Eye (tissue), 1 donor: ENCODE measurements at regions not wholly inside any gene's neighbourhood (a gene's known extent, or its start where the extent isn't known, plus 50 kb on each side); places are given as distances from the start of the nearest gene placed in this dataset.
"Not testable (repeated sequence)": the region's sequence is repeated elsewhere in the genome, so short reads cannot be mapped to it uniquely, and the experiment has no call there.

Experiments used
- DNase-seq: peaks from one replicate; pipeline ENCODE4 v3.0.0-alpha.2; 2015

DNA sequence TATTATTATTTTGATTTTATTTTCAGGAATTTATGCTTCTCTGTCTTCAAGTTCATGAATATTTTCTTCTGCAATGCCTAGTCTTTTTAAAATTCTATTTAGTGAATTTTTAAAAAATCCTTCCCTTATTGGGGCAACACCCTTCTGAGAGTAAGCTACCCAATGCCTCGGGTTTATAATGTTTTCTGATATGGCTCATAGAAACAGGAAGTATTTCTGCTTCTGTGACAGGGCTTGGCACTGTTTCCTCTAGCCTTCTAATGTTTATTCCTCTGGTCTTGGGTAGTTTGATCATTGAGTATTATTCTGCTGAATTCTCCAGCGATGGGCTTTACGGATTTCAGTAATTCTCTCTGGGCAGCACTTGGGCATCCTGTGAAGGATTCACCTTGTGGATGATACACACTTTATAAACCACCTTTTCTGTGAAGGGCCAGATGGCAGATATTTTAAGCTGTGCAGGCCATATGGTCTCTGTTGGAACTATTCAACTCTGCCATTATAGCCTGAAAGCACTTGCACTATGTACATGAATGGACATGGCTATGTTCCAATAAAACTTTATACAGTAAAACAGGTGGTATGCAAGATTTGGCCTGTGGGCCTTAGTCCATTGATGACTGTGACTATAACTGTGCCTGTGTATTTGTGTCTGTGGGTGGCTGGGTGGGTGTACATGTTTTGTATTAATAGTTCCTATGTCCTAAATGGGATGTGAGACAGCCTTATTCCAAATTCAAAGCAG lies 95.9 kb upstream of the FAT1 start:
- no peak for DNase-seq

DNA sequence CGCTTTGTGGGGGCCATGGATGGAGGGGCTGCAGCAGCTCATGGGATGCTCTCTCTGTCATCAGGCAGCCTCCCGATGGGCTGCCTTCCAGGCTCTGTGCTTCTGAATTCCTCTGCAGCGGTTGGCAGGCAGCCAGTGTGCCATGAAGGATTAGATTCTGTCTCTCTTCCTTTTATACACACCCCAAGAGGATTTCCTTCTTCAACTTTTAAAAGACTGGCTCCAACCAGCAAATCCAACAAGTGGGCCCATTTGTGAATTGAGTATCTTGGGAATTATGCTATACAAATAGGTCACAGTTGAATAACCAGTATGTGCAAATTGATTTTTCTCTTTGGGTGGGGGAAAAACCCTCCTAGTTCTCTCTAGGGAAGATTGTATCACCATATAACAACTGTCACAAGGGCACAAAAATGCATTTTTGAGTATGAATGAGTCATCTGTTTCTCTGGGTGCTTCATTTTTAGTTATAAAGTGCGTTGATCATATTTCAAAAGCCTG lies 96.8 kb upstream of the FAT1 start:
- peak; percentile 70 for DNase-seq

DNA sequence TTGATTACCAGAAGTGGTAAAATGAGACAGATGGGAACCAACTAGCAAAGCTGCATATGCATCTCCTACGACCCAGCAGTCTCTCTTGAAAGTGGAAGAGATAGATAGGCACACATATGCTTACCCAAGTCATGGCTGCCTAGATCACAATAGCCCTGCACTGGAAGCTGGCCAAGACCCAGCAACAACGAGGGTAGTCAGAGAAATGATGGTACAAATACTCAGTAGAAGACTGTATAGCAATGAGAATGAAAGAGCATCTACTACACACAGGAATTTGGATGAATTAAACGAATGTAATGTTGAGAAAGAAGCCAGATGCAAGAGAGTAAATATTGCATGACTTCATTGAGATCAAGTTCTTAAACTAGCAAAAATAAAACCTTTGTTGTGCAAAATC lies 100.3 kb upstream of the FAT1 start:
- no peak for DNase-seq

DNA sequence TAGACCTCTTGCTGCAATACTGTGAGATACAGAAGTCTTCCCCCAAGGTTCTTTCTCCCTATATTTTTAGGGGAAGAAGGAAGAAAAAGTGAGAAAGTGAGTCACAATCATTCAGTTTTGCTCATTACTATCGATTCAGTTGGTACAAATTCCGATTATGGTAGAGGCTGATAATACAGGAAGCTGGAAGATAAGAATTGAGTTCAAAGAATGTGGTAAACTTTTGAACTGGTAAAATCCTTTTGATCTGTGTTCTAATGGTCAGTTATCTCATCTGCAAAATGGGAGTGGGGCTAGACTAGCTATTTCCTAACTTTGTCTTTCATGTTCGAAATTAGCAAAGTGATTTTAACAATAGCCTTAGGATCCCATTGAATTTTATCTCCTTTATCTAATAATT lies 101.4 kb upstream of the FAT1 start:
- no peak for DNase-seq

DNA sequence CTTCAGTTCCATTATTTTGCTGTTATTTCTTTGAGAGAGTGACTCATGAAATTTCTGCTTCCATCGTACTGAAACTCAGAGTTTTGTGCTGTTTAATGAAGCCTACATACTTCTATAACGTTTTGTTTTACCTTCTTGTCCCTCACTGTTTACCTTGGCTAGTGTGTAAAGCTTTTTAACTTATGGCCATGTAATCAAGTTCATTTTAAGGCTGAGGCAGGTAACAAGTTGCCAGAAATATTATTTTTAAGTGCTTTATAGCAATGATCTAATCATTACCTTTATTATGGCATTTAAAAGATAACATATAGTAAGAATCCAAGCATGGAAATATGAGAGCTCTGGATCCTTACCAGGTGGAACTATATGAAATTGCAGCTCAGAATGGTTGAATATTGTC lies 102.3 kb upstream of the FAT1 start:
- DNase-seq, result no peak

DNA sequence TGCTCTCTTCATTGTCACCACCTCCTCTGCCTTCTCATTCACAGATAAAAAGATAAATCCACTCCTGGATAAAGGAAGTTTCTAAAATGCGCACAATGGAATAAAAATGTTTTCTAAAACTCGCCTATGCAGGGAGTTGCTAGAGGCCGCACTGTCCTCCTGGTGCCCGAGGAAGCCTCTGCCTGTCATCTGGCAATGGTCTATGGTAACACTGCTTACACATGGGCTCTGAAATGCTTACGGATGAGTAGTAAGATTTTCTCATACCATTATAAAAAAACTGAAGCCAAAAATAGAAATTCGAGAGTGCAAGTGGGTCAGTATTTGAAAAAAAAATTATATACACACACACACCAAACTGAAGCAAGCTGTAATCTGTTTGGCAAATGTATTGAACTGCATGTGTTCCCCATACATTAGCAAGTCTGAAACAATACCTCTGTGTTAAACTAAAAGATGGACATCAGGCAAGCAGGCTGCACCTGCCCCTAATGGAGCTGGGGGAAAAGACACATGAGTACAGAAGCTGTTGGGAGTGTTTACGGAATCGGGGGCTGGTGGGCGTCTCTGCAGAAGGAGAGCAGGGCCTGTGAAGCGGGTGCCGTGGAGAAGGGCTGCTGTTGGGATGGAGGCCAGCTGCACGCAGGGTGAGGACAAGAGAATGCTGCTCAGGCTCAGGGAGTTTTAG lies 103.3 kb upstream of the FAT1 start:
- DNase-seq, result peak; percentile 37

DNA sequence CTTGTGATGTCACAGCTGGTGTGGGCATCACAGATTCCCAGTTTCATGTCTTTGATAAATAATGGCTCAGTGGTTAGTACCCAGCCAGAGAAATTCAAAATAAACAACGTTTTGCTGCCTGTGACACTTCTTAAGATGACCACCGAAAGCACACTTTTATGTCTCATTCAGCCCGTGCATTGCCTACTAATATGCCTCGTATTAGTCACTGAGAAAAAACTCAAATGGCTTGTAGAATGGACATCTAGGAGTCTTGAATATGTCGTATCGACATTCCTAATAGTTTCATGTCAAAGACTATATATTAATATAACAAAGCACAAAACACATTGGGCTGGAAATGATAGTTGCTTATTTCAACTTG lies 103.9 kb upstream of the FAT1 start:
- no peak for DNase-seq

DNA sequence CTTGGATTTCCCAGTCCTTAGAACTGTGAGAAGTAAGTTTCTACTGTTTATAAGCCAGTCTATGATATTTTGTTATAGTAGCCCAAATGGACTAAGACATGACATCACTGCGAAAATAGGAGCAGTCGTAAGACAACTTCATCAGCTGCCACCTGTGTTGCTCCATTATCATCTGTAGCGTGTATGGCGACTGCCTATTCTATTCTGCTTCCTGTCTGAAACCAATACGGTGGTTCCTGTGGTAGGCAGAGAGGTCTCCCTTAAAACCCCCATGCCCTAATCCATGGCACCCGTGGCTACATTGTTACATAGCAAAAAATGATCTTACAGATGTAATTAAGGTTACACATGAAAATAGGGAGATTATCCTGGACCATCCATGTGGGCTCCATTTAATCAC lies 105.4 kb upstream of the FAT1 start:
- DNase-seq, result no peak

DNA sequence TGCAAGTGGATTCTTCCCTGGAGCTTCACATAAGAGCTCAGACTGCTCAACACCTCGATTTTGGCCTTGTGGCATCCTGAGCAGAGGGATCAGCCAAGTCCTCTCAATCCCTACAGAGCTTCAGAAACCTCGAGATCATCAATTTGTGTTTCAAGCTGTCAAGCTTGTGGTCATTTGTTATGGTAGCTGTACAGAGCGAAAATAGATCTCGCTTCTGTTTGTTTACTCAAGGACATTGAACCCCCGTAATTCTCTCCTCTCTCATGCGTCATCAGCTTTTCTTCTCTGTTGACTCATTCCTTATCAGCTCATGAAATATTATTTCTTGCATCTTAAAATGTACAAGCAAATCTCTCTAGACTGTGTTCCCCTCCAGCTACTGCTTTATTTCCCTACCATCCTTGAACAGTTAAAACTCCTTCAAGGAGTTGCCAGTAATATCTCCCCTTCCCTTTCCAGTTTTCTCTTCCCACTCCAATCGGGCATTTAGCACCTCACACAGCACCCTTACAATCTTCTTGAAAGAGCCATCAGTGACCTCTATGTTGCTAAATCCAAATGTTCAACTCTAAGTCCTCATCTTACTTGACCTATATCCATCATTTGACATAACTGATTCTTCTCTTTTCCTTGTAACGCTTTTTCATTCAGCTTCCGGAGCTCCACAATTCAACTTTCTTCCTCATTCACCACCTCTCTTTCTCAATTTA lies 106.2 kb upstream of the FAT1 start:
- DNase-seq, result no peak

DNA sequence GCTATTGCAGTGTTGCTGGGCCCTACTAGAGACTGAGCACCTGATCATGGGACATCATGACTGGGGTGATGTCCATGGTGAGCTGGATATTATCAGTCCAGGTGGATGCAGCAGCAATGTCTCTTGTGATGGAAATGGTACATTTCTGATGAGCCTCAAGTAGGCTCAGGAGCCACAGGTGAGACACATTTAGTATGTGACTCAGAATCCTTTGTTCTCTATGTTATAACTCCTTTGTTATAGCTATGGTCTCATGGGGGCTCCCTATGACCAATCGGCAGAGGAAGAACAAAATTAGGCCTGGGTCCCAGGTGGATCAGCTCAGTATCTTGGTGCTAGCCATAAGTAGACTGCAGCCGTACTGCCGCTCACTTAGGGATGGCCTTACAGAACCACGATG lies 107.9 kb upstream of the FAT1 start:
- no peak for DNase-seq

DNA sequence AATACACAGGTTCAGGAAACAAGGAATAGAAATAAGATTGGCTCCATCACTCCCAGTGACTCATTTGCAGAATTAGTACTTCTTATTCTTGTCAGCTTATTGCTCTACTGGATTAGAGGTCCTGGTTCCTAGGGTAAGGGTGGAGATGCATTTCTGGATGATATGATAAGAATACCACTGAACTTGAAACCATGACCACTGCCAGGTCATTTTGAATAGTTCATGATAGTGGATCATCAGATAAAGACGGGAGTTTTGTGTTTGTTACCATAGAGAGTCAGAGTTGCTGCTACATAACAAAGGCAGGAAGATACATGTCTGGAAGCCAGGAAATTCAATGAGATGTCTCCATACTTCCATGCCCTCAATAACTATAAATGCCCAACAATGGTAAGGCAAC lies 109.2 kb upstream of the FAT1 start:
- no peak for DNase-seq

DNA sequence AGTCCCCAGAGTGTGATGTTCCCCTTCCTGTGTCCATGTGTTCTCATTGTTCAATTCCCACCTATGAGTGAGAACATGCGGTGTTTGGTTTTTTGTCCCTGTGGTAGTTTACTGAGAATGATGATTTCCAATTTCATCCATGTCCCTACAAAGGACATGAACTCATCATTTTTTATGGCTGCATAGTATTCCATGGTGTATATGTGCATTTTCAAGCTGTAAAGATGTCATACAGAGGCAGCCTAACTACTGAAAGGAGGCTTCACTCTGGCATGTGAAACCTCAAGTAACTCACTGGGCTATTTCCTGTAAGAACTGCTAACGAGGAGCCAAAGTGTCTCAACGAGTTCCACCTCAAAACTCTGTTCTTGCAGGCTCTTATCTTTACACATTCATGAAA lies 113.8 kb upstream of the FAT1 start:
- DNase-seq, result not testable (repeated sequence)

DNA sequence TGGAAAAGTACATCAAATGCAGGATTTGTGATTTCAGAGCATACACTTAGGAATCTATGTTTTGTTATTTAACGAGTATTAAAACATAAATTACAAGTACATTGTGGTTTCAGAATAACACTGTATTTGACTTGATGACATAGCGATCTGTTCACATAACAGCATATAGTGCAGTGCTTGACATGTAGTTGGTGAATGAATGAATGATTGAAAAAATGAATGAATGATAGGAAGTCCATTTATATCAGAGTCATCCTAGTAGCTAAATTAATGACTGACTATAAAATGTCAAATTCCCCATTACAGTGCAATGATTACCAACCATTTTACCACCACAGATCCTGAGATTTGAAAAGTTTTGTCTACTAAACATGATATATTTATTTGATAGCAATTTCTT lies 114.6 kb upstream of the FAT1 start:
- DNase-seq, result no peak

DNA sequence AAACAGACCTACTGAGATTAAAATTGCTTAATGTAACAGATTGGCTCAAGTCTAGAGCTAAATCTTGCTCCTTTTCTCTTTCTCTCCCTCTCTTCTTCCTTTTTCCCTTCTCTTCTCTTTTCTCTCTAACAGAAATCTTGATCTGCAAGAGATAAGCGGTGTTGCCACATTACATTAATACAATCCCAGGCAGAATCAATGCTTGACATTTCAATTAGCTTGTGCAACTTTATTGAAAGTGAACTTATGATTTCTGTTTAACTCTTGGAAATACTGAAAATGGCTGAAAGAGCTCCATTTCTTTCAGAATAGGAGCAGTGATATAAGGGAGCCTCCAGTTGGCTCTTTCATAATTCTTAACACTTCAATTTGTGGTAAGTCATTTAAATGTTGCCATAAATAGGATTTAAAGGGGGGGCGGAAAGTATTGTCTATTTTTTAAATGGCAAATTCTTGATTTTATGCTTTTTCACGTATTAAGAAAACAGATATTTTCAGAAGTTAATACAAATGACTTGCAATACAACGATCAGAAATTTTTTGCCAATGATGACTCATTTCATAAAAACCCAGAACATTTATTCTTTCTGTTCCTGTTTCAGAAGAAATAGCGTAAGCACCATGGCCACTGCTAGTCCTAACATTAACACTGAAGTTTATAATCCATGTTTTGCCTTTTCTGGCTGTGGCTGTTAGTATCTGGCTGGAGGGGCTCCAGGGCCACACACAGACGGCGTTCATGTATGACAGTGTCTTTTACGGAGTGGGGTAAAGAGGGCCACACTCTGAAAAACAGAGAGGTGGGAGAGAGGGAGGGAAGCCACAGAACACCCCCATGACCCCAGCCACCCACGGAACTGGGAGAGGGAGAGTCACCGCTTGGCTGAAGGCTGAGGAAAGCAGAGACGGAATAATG lies 115.7 kb upstream of the FAT1 start:
- no peak for DNase-seq

DNA sequence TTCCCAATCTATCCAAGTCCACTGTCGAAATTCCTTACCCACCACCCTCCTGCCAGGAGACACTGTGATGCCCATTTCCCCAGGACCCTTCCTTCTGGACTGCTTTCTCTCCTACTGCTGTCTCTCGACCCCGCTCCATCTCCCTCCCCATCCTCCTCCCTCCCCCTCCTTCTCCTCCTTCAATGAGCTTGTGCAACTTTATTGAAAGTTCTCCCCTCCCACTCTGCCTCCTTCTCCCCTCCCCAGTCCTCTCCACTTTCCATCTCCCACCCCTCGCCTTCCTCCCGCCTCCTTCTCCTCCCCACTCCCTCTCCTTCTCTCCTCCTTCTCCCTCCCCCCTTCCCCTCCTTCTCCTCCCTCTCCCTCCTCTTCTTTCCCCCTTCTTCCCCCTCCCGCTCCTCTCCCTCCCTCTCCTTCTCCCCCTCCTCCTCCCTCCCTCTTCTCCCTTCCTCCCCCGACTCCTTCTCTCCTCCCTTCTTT lies 116.6 kb upstream of the FAT1 start:
- DNase-seq, result no peak

DNA sequence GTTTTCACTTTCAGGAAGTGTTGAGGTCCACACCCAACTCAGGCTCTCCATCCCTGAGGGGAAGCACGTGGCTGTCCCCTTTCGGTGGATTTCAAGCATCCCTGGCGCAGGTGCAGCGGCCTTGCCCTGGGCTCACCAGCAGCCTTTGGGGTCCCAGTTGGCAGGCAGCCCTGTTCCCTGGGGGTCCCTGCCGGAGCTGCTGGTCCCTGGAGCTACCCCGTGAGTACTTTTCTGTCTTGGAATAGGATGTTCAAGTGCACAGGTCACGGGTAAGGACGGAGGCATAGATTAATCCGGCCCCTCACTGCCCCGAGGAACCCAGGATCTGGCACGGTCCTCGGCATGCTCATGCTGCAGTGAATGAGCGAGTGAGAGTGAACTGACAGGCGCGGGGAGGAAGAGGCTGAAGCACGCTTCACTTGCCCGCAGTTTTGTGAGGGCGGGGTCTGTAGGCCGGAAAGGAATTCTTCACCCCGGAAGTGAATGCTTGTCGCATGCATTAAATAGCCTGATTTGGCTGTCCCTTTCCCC lies 117.2 kb upstream of the FAT1 start:
- no peak for DNase-seq

DNA sequence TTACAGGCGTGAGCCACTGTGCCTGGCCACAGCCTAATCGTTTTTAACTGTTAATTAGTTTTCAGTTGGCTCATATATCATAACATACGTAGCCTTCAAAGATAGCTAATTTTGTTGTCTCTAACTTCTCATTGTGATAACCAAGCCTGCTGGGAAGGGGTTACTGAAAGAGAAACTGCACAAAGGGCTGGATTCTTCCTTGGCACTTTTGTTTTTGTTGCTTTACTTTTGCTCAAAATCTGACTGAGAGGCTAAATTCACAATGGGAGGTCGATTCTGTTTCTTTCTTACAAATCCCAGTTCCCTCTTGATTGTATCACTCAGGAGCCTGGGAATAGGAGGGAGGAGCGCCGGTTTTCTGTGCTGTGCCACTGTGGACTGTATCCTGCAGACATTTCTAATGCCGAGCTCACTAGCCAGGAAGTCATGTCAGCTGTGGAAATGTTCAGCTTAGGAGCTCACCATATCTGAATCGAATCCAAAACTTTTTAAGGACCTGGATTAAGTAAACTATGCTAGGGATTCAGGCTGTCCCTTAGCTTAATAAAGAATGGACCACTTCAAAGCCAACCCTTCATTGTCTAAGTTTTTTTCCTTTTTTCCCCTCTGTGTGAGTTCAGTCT lies 120.5 kb upstream of the FAT1 start:
- DNase-seq, result peak; percentile 67

DNA sequence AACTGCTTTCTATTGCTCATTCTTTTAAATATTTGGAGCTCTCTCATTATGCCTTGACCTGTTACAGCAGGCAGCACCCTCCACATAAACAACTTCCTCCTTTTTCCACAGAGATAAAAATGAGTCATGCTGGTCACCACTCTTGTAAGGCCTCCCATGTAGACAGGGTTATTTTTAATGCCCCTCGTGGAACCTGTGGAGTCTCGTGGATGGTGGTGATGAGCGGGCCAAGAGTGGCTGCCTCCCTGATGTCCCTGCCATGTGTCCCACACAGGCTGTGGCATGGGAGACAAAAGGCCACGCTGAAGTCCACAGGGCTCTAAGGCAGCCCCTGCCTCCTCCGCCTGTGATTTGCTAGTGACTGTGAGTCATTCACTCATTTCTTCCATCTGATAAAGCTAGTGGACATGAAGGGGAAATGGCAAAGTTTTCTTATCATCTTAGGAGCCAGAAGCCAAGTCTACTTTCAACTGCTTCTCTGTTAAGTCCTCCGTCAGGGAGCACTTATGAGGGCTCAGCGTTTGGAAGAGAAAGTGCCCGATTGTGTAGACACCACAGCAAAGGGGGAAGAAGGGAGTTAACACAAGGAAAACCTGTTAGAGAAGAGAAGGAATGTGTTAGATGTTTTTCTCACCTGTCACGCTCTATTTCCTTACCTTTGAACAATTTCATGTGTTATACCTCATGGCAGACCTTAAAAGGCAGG lies 121.6 kb upstream of the FAT1 start:
- no peak for DNase-seq

DNA sequence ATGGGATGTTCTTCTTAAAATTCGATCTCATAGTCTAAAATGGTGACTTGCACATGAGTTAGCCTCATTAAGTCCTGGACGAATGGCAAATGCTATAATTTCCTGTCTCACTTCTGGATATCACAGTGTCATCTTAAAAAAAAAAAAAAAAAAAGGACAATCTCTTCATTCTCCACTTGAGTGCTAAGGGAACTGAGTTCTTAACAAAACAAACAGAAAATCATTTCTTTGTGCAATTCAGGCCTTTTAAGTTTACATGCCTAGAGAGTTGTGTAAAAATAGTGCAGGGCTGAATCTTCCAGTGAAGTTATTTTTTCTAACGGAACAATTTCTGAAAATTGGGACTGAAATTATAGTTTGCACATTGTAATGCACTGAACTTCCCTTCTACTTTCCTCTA lies 122.8 kb upstream of the FAT1 start:
- no peak for DNase-seq

DNA sequence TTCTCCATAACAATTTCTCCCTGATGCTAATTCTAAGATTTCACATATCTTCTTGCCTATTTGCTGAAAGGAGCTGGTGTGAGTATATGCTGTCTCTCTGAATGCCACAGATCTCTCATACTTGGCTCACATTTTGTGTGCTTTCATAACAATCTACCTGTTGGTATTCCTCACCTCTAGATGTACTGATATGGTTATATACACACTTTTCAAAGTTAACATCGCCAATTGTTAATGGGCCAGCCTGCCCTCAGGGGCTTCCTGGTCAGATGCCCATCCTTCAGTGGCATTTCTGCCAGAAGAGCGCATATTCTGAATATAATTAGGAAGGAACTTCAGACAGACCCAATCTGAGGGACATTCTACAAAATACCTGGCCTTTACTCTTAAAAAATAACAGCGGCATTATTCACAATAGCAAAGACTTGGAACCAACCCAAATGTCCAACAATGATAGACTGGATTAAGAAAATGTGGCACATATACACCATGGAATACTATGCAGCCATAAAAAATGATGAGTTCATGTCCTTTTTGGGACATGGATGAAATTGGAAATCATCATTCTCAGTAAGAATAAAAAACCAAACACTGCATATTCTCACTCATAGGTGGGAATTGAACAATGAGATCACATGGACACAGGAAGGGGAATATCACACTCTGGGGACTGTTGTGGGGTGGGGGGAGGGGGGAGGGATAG lies 123.9 kb upstream of the FAT1 start:
- not testable (repeated sequence) for DNase-seq

DNA sequence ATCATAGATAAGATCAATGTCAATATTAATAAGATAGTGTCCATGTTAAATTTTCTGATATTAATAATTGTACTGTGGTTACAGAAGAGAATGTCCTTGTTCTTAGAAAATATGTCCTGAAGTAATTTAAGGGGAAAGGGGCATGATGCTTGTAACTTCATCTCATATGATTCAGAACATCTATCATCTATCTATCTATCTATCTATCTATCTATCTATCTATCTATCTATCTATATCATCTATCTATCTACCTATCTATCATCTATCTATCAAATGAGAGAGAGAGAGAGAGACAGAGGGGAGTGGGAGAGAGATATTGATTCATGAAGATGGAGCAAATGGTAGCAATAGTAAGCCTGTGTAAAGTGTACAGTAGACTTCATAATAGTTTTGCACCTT lies 124.8 kb upstream of the FAT1 start:
- no peak for DNase-seq
